Midbrain (tissue), 1 donor: ENCODE measurements at regions not wholly inside any gene's neighbourhood (a gene's known extent, or its start where the extent isn't known, plus 50 kb on each side); places are given as distances from the start of the nearest gene placed in this dataset.
A peak's percentile ranks its signal among the peaks of the same experiment; 100 is the strongest.
"Not testable (repeated sequence)": the region's sequence is repeated elsewhere in the genome, so short reads cannot be mapped to it uniquely, and the experiment has no call there.

Experiments used
- DNase-seq: peaks from one replicate; lab custom pipeline; 2025; lab: John Stamatoyannopoulos, UW

- DNase-seq = no peak
Observed at GRCh38 chr11:86167499-86168164, 76.9 kb upstream of the EED start.

DNA sequence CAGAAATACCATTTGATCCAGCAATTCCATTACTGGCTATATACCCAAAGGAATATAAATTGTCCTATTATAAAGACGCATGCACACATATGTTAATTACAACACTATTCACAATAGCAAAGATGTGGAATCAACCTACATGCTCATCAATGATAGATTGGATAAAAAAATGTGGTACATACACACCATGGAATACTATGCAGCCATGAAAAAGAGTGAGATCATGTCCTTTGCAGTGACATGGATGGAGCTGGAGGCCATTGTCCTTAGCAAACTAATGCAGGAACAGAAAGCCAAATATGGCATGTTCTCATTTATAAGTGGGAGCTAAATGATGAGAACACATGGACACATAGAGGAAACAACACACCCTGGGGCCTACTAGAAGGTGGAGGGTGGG is 78.3 kb upstream of the EED start:
- not testable (repeated sequence) for DNase-seq

- DNase-seq = no peak
Observed at GRCh38 chr11:86164106-86164505, 80.4 kb upstream of the EED start.

GRCh38 chr11:86163221-86163876 is 81.2 kb upstream of the EED start:
- not testable (repeated sequence) for DNase-seq

GRCh38 chr11:86162239-86162638 is 82.3 kb upstream of the EED start:
- no peak for DNase-seq

DNA sequence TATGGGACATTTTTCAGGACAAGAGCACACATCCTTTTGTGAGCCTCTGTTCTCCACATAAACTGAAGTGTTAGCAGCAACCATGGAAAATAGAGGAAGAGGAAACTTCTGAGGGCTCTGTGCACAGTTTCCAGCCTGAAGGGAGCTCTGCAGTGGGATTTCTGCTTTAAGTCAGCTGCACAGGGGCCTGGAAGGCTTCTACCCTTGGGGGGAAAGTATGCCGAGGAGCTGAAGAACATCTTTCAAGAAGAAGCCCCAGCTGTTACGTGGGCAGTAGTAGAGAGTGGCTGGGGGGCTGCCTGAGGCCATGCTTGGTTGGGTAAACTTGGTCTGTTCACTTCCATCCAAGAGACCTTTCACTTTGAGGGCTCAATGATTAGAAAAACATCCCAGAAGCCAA is 82.7 kb upstream of the EED start:
- DNase-seq = no peak

DNA sequence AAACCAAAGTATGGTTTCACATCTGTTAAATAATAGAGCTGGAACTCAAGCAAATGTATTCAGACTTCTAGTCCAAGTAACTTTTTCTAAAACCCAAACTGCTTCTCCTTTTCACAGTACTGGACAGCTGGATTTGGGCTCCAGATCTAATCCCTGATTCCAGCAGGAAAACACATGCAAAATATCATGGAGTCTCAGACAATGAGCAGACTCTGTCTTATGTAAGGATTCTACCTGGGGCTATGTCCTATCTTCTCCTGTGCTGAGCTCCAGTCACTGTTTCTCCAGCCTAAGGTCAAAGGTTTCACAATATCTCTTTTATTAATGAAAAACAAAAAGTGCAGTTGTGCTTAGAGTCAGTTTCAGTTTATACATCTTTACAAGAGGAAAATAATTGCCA is 83.2 kb upstream of the EED start:
- DNase-seq = no peak

DNA sequence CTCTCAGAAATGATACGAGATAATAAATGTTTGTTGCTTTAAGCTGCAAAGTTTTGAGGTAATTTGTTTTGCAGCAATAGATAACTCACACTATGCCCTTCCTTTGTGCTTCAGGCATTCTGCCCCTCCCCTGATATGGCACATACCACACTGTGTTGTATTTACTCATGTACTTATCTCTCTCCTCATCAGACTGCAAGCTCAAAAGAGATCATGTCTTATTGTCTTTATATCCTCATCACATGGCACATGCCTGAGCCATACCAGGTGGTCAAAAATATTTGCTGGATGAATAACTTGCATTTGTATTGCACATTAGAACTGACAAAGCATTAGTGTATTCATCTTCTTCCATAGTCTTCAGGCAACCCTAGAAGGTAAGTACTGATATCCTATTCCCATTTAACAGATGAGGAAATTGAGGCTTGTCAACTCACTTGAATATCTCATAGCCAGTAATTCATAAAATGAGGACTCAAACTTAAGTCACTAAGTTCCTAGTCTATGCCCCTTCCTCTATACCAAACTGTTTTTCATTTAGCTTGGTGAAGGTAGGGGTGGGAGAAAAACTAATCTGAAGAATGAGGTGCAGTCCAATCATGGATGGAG is 83.9 kb upstream of the EED start:
- no peak for DNase-seq

GRCh38 chr11:86159581-86159891 is 85.0 kb upstream of the EED start:
- no peak for DNase-seq

GRCh38 chr11:86158704-86159580 is 85.6 kb upstream of the EED start:
- DNase-seq = no peak

DNA sequence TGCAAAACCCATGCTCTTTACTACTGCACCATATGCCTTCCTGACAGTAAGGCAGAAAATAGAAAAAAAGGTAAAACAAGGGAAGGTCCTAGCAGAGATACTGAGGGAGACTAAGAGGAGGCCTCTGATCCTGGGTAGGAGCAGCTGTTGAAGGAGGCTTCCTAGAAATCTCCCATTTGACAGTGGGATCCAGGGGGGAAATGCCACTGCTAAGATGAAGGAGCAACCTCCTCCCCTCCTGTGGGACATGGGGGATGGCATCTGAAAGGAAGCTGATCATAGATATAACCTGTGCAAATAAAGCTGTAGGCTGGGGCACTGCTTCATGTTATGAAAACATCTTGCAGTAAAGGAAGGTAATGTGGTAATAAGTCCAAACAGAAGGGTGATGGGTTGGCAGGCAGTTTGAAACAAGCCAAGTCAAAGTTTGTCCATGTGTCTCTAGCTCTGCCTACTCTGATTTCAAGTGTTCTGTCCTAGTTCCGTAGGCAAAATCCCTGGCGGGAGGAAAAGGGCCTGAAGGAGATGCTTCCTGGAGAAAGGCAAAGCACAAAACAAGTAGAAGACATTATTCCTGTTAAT is 86.7 kb upstream of the EED start:
- no peak for DNase-seq

DNA sequence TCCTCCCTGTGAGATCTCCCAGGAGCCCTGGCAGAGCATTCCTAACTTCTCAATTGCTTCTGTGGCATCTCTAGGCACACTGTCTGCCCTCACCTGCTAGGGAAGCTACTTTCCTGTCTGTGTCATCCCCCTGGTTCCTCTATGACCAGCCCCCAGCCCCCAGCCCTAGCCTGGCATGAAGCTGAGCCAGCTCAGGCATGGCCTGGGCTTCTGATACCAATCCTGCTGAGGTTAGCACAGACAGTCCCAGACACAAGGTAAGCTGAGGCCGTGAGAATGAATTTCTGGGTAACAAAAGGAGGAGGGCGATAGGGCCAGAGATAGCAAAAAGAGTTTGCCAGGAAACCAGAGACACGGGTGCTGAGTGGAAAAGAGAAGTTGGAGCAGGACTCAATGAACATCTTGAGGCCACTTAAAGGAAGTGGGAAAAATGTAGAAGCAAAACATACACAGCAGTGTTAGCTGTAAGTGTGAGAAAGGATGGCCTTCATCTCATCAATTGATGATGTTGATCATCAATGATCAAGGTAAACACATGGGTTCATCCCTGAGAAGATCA is 87.6 kb upstream of the PICALM start:
- DNase-seq = no peak

DNA sequence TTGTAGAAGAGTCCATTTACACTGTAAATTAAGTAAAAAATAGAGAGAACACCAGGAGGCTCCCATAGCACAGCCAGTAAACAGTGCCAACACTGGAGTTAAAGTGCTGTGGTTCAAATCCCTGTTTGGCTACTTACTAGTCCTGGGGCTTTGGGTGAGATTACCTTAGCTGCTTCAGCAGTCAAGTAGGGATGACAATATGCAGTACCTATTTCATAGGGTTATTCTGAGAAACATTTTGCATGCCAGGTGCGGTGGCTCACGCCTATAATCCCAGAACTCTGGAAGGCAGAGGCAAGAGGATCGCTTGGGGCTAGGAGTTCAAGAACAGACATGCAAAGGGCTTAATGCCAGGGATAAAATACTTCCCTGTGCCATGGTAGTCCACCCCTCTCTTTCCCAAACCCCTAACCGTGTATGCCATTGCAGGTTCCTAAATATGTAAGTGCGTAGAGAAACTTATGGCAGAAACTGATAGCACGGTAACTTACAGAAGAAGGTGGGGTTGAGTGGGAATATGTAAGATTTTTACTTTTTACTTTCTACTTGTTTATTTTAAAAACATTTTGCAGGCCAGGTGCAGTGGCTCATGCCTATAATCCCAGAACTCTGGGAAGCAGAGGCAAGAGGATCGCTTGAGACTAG is 86.4 kb upstream of the PICALM start:
- no peak for DNase-seq

- no peak for DNase-seq
Observed at GRCh38 chr11:86153439-86153838, 84.6 kb upstream of the PICALM start.

DNA sequence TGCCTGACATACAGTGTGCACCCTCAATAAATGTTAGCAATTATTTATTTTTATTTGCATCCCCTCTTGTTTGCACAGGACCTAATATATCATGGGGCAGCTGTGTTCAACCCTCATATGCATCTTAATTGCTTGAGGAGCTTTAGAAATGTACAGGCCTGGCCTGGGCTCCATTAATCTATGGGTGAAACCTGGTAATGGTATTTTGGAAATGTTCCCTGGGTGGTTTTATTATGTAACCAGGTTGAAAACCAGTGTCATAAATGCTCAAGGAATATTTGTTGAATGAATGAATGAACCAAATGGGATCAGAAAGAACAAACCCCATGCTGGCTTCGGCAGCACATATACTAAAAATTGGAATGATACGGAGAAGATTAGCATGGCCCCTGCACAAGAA is 84.0 kb upstream of the PICALM start:
- no peak for DNase-seq

GRCh38 chr11:86152006-86152862 is 83.3 kb upstream of the PICALM start:
- peak; percentile 90 for DNase-seq

DNA sequence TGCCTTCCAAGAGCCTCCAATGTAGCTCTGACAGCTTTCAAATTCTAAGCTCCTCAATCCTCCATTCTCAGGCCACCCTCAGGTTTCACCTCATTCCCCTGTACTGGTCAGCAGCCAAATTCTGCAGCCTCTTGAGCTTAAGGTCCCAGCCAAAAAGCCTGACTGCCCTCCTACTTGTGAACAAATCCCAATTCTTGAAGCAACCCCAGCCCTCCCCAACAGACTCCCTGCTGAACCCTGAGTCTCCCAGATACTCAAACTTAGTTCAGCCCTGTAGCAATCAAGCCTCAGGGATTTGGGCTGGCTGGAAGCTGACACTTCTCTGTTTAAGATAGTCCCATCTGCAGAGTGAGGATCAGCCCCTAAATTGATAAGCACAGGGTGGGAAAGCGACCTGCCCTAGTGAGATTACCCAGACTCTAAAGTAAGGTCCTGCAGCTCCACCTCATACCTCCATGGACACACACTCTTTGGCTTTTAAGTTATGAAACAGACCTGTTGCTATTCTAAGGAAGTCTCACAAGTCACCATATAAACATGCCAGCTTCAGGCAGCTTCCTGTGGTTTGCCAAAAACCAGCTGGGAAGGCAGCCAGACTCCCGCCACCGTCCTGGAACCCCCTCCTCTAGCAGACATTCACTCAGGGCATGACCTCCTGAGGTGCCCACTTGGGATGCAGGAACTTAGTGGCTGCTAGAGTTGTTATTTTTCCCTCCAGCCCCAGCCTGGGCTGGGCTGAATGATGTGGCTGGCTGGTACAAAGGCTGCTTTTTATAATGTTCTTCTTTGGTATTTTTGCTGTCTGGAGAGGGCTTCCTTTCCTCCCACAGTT is 82.5 kb upstream of the PICALM start:
- peak; percentile 88 for DNase-seq

DNA sequence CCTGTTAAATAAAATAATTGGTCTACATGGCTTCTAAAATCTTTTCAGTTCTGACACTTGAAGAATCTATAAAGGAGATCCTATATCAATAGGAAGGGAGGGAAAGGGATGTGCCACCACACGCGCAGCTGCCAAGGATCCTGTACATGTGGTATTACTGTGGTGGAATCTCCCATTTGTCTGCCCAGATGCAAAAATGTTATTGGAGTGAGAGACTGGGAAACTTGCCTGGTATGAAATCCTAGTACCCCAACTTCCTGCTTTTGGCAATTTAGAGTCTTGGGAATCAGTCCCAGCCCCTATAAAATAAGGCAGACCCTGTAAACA is 81.9 kb upstream of the PICALM start:
- DNase-seq = no peak

DNA sequence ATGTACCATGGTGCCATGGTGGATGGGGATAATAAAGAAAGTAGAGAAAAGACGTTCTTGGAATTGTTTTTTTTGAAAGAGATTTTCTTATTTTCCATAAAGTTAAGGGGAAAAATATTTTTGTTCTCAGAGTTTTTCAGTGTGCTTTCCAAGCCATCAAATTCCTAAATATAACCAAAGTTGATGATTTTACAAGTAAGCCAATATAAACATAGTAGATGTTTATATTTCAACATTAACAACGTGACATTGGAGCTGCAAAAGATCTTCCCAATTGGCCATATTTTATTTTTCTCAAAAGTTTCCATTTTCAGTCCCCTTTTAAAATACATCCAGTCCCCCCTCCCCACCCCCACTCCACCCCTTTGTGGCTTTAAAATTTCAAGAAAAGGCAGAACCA is 80.9 kb upstream of the PICALM start:
- no peak for DNase-seq

GRCh38 chr11:86148345-86148747 is 79.5 kb upstream of the PICALM start:
- DNase-seq = no peak
